NCI-H748 treated with DMSO at 0.1 percent for 48 hours (cell line): ENCODE measurements at regions not wholly inside any gene's neighbourhood (a gene's known extent, or its start where the extent isn't known, plus 50 kb on each side); places are given as distances from the start of the nearest gene placed in this dataset.
"Not testable (repeated sequence)": the region's sequence is repeated elsewhere in the genome, so short reads cannot be mapped to it uniquely, and the experiment has no call there.

ENCODE experiments used
- DNase-seq: peaks from one replicate; lab custom pipeline; 2025; lab: John Stamatoyannopoulos, UW

DNA sequence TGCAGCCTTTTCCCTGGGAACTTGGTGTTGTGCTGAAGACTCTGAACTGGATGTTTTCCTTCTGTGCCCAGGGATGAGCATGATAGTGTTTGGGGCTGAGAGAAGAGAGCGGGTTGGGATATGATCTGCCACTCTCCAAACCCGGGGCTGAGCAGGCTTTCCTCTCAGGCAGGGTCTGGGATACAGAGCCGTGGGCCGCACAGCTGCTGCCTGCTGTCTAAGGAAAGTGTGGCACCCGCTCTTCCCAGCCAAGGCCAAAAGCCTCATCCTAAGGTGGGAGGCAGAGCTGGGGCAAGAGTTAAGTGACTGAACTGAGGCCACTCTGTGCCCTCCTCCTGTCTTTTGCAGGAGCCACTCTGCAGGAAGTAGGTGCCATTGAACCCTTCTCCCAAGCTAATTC, 83.6 kb upstream of the PITX1 start:
- no peak for DNase-seq

DNA sequence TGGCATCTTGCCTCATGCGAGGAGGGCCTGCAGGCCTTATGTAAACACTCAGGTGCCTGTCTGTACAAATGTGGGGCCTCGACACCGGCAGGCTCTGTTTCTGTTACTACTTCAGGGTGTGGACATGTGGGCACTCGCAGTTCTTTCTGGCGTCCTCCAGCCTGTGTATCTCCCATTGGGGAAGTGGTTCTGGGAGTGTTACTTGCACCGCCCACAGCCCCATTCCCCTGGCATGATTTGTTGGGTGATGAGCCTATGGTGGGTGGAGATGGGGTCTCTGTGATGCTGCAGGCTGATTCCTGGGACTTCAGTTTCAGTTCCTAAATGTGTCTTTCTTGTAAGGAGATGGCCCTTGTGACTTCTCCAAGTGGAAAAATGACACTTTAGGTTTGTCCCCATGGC, 82.1 kb upstream of the PITX1 start:
- no peak for DNase-seq

DNA sequence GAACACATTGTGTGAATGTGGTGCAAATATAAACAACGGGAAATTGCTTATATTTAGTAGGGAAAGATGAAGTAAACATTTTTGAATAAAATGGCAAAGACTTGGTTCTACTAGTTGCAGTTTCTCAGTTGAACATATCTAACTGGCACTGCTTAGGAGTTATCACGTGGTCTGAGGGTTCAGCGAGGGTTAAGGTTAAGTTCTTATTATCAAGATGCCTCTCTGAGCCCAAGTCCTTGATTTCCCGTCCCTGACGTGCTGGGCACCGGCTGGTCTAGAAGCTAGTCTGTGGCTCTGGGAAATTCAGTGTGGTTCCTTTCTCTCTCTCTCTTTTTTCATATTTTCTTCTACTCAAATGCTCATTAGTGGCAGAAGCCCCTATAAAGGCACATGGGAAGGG, 81.6 kb upstream of the PITX1 start:
- DNase-seq = no peak

- DNase-seq = no peak
These were observed 80.7 kb upstream of the PITX1 start for GRCh38 chr5:135114759-135115158.

DNA sequence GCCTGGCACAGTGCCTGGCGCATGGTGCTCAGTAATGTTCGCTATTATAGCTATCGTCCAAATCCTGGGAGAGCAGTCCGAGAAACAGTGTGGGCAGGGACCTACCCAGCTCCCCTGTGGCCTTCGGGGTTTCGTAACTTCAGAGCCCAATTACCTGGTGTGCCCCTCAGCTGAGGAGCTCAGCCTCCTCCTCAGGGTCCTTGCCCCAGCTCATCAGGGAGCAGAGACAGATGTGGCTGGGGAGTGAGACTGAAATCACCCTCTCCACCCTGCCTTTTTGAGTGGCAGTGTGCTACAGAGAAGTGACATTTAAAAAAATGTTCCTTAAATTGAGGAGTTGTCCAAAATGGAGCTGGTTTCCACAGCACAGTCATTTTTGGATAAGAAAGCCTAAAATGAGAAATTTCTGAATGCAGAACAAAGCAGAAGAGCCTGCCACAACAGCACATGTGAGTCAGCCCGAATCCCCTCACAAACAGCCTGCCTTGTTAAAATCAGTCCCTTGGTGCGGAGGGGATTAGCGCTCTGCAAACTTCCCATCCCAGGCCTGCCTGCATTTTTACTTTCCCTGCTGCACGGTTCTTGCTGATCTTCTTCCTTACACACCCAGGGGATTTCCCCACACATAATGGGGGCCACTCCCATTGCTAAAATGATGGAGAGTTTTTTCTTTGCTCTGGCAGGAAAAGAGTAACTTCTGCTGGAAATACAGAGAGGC, 78.1 kb upstream of the PITX1 start:
- DNase-seq = no peak

DNA sequence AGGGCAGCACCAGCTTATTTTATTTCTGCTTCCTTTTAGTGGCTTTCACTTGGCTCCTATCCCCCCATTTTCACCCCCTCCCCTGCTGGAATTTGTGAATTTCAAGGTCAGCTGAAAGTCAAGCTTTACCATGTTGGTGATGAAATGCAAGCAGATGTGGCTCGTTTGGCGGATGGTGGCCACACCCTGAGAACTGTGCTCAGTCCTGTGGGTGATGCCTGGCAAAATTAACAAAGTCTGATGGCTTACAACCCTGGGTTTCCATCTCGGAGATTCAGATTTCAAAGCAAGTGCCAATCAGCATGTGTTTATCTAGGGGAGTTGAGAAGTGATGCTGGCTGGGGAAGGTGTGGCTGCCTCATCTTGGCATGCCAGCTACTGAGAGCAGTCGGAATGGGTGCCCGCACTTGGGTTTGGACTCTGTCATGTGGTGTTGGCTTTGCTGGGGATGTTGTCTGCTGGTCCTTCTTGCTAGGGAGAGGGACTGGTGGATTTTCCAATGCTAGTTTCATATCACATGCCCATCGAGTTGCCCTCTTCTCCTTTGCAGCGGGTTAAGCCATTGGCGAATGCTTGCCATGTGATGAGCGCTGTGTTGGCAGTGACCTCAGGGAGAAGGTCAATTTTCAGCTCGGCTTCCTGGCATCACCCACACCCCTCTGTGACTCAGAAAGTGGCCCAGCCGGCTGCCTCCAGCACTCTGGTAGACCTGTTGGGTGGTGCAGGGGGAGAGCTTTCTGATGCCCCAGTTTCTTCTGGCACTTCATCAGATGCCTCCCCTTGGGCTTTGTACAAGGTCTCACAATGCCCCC, 77.0 kb upstream of the PITX1 start:
- DNase-seq = no peak

DNA sequence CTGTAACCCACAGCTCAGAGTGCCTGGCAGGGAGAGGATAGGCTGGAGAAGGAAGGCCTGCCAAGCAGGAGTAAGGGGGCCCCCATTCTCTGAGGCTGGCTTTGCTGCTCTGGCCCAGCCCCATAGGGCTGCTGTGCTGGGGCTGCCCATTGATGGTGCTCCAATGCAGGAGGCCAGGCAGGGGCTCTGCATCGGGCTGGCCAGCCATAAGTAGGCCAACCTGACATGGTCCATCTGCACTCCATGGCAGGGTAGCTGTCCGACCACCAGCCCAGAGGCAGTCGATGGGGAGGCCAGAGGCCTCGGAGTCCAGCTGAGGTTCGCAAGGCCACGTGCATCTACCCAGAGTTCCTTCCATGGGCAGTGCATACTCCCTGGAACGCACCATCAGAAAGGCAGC, 75.0 kb upstream of the PITX1 start:
- no peak for DNase-seq

DNA sequence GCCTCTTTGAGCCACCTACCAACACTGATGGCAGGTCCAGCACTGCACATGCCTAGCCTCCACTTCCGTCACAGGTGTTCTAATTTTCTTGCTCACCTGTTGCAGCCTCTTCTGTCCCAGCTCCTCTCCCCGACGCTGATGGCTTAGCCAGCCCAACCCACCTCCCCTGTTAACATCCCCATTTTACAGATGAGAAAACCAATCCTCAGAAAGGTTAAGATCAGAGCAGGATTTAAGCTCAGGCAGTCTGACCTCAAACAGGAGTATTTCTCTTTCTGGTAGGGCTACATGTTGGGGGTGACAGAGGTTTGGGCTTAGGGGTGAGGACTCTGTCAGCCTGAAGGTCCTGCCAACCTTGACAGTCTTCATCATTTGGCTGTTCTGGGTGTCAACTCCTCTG, 74.5 kb upstream of the PITX1 start:
- DNase-seq = no peak

- DNase-seq = no peak
These were observed 74.0 kb upstream of the PITX1 start for GRCh38 chr5:135107986-135108385.

DNA sequence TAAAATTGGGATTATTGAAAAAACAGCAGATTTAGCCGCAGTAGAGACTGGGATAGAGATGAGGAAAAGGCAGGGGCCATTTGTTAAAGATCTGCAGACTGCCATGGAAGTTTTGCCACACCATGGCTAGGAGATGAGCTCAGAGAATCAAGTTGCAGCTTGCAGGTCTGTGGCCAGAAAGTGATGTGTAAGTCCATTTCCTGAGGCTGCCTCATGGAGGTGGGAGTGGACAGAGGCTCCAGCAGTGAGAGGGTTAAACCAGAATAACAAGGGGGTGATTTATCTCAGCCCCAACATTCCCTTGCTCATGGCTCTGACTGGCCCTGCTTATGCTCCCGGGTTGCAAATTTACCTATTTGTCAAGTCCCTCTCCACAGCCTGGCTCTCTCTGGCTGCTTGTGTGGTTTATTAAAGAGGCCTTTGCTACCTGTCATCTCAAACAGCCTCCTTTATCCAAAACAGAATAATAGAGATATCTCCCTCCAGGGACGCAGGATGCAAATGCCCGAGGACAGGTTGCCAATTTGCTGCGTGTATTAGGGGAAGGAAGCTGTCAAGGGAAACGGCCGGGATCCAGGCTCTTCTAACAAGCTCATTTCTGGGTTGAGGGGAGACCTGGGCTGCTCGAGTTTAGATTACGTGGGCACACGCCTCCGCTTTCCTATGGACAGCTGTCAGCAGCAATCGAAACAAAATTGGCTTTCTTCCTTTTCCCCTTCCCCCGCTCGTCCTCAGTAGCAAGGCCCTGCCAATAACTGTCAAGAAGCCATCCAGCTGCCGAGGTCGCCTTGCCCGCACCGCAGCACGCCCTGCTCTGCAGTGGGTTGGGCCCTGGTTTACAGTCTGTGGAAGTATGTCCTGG, 72.8 kb upstream of the PITX1 start:
- DNase-seq = no peak

DNA sequence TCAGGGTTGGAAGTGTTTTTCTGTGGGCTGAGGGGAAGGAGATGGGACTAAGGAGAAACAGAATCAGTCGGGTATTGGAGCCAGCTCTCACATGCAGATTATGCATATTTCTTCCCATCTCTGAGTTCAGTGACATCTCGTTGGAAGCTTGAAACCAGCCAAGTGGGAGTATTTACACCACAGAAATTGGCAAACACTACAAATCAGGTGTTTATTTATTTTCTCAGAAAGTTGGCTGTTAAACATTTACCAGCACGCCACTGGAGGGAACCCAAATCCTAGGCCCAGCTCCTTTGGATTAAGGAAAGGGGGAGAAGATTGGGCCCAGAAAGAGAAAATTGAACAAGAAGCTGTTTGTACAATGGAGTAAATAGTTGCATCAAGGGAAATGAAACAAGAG, 72.1 kb upstream of the PITX1 start:
- DNase-seq = no peak

GRCh38 chr5:135105105-135105484, 71.1 kb upstream of the PITX1 start:
- no peak for DNase-seq

DNA sequence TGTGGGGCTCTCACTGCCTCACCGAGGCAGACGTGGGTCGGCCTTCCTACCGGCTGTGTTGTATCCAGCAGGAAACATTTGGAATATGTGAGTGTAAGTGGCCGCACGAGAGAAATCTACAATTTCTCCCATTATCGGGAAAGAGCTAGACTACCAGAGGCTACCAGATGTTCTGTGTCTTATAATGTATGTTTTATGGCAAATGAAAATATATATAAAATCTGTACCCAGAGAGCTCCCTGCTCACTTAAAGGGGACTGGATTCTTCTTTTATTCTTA, 69.5 kb upstream of the PITX1 start:
- no peak for DNase-seq

- no peak for DNase-seq
These were observed 68.9 kb upstream of the PITX1 start for GRCh38 chr5:135102716-135103574.

GRCh38 chr5:135100431-135100830, 66.4 kb upstream of the PITX1 start:
- DNase-seq = no peak

DNA sequence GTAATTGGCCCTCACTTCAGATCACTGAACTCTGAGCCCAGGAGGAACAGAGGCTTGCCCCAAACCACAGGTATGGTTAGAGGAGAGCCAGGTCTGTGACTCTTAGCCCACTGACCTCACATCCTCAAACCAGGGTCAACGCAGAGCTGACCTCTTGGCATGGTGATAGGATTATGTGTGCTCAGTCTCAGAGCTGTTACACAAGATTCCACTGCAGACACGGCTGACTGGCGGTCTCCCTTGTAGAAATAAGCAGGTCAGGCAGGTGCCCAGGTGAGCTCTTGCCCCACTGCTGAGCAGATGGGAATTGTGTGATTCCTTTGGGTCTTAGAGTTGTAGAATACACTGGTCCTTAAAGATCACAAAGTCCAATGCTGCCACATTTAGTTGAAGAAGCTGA, 66.0 kb upstream of the PITX1 start:
- DNase-seq = no peak

DNA sequence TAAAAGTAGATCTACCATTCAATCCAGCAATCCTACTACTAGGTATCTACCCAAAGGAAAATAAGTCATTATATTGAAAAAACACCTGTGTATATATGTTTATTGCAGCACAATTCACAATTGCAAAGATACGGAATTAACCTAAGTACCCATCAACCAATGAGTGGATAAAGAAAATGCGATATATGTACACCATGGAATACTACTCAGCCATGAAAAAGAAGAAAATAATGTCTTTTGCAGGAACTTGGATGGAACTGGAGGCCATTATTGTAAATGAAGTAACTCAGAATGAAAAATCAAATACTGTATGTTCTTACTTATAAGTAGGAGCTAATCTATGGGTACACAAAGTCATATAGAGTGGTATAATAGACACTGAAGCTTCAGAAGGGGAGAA, 63.4 kb upstream of the PITX1 start:
- no peak for DNase-seq

GRCh38 chr5:135095871-135096270, 61.8 kb upstream of the PITX1 start:
- DNase-seq = no peak

DNA sequence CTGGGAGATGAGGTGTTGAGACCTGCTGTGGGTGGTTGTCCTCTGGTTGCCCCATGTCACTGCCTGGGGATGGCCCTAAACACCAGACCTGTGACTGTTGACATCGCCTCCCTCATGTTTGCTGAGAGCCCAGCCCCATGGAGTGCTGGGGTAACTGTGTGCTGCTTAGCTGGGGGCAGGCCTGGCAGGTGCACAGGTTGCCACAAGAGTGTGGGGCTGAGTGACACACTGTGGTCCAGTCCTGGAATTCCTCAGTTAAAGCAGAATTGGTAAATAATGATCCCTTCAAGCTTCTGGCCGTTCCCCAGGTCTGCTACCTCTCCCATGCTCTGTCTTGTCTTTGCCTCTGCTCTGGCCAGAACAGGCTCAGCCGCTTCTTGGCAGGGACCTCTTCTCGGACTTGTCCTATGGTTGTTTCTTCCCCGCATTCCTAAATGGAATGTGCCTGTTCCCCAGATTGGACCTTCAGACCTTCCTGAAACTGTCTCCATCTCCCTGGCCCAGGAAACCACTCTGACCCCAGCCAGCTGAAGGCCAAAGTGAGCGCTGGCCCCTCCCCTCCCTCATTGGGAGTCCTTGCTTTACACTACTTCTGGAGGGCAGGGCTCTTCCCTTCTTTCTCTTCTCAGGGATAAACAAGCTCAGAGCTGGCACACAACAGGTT, 61.2 kb upstream of the PITX1 start:
- DNase-seq = no peak

DNA sequence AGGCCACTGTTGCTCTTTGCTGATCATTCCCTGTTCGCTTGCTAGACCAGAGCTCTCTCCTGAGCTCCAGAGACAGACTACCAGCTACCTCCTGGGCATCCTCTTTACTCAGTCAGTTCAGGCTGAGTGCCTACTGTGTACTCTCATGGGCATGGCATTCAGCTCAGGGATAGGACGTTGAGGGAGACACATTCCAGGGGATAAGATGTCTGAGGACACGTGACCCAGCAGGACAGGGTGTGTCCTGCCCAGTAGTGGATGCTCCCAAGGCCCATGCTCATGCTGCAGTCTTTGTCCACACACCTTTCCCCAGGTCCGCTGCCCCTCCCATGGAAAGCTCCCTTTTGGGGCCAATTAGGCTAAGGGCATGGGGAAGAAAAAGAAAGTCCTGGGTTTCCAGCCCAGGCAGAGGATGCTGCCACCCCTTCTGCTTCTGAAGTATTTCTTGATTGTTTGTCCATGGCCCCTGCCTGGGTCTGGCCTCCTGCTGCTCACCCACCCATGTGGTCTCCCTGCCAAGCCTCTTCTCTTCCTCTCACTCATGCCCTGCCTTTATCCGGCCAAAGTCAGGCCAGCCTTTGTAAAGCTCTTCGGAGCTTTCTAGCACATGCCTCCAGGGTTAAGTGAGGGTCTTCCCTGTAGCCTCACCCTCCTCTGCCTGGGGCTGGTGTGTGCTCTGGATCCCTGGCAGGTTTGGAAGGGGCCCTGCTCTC, 60.5 kb upstream of the PITX1 start:
- no peak for DNase-seq

DNA sequence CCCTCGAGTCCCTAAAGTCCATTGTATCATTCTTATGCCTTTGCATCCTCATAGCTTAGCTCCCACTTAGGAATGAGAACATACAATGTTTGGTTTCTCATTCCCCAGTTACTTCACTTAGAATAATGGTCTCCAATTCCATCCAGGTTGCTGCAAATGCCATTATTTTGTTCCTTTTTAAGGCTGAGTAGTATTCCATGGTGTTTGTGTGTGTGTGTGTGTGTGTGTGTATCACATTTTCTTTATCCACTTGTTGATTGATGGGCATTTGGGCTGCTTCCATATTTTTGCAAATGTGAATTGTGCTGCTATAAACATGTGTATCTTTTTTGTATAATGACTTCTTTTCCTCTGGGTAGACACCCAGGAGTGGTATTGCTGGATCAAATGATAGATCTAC, 59.5 kb upstream of the PITX1 start:
- not testable (repeated sequence) for DNase-seq
